ENCODE measurements at regions not wholly inside any gene's neighbourhood (a gene's known extent, or its start where the extent isn't known, plus 50 kb on each side); places are given as distances from the start of the nearest gene placed in this dataset.

DNA sequence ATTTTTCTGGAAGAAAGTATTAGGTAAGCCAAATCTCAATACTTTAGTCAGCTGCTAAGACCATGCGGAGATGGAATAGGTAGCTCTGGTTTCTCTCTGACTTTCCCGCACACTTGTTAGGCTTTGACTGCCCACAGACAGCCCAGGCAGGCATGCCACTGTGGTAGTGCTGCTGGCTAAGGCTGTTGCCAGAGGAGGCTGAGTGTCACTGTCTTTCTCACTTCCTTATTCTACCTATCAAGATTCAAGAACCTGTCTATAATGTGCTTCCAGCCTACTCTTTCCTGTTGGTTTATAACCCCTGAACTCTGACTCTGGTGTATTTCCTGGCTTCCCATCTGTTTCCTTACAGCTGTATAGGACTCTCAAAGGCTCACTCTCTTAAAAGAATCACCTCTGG is 81.8 kb upstream of the TRPC5 start:
- 92% methylated on average over 2 of the region's 2 CpGs for WGBS (ENCODE audit: low lambda C conversion rate, missing lambda C conversion rate)
- no peak overlapping the region for H3K4me2 ChIP-seq
- TF ChIP-seq, protein P1, sequence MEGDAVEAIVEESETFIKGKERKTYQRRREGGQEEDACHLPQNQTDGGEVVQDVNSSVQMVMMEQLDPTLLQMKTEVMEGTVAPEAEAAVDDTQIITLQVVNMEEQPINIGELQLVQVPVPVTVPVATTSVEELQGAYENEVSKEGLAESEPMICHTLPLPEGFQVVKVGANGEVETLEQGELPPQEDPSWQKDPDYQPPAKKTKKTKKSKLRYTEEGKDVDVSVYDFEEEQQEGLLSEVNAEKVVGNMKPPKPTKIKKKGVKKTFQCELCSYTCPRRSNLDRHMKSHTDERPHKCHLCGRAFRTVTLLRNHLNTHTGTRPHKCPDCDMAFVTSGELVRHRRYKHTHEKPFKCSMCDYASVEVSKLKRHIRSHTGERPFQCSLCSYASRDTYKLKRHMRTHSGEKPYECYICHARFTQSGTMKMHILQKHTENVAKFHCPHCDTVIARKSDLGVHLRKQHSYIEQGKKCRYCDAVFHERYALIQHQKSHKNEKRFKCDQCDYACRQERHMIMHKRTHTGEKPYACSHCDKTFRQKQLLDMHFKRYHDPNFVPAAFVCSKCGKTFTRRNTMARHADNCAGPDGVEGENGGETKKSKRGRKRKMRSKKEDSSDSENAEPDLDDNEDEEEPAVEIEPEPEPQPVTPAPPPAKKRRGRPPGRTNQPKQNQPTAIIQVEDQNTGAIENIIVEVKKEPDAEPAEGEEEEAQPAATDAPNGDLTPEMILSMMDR (IDR thresholded peaks at IDR 0.05; ENCODE audit: poor library complexity) = no peak
- TF ChIP-seq EZH2phosphoT487 (IDR thresholded peaks at IDR 0.05; ENCODE audit: low read depth, severe bottlenecking, unreplicated experiment) = no peak
- no peak for TF ChIP-seq EZH2 (IDR thresholded peaks at IDR 0.05; ENCODE audit: borderline replicate concordance)

DNA sequence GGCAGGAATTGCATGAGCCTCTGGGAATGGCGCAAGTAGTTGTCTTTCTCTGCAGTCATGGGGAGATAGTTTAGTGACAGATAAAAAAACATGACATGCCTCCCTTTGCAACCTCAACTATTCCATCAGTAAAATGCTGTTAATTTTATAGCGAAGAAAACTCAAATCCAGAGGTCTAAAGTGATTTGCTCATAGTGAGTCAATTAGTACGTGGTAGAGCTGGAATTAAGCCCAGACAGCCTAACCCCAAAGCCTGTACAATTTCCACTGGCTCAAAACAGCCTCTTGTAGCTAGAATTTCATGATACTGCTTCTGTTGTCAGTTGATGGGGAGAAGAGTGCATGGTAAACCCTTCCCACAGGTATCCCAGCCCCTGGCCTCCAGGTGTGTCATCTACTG is 81.3 kb upstream of the TRPC5 start:
- no peaks in the 10 kb centered on the region for H3K4me1 ChIP-seq (ENCODE audit: insufficient read depth)
- H3K9me3 ChIP-seq (ENCODE audit: low read depth) = no peaks in the 10 kb centered on the region
- no peaks in the 10 kb centered on the region for H3K36me3 ChIP-seq (replicated peaks; ENCODE audit: insufficient read depth, low read depth)
- H4K20me1 ChIP-seq (ENCODE audit: insufficient read depth, poor library complexity, severe bottlenecking) = no peaks in the 10 kb centered on the region
- WGBS (ENCODE audit: low lambda C conversion rate, missing lambda C conversion rate) = 52% methylated on average over 3 of the region's 3 CpGs
- no peaks in the 10 kb centered on the region for H3K79me2 ChIP-seq
- H2AFZ ChIP-seq = no peak overlapping the region
- no peaks in the 10 kb centered on the region for H3K9me2 ChIP-seq (replicated peaks; ENCODE audit: insufficient read depth)
- no peak overlapping the region for H3K4me2 ChIP-seq
- no peak overlapping the region for H3K4me3 ChIP-seq
- no peak overlapping the region for H3K27ac ChIP-seq
- TF ChIP-seq, protein P1 (IDR thresholded peaks at IDR 0.05; ENCODE audit: poor library complexity) = no peak
- no peak for TF ChIP-seq EZH2 (IDR thresholded peaks at IDR 0.05; ENCODE audit: borderline replicate concordance)
- no peak for TF ChIP-seq EZH2phosphoT487 (IDR thresholded peaks at IDR 0.05; ENCODE audit: low read depth, severe bottlenecking, unreplicated experiment)
- H3K27me3 ChIP-seq = no peaks in the 10 kb centered on the region
- no peak for DNase-seq (ENCODE audit: low spot score)

More for the DNA sequence above, 81.8 kb upstream of the TRPC5 start:
- Histone ChIP-seq H3K9me3 (ENCODE audit: low read depth) (no peaks in the 10 kb centered on the region), H4K20me1 (ENCODE audit: insufficient read depth, poor library complexity, severe bottlenecking) (no peaks in the 10 kb centered on the region), H3K4me3 (no peak overlapping the region), H2AFZ (no peak overlapping the region), H3K27ac (no peak overlapping the region), H3K9me2 (replicated peaks; ENCODE audit: insufficient read depth) (no peaks in the 10 kb centered on the region), H3K36me3 (replicated peaks; ENCODE audit: insufficient read depth, low read depth) (no peaks in the 10 kb centered on the region), H3K27me3 (no peaks in the 10 kb centered on the region), H3K79me2 (no peaks in the 10 kb centered on the region), H3K4me1 (ENCODE audit: insufficient read depth) (no peaks in the 10 kb centered on the region)
- DNase-seq (ENCODE audit: low spot score) = no peak

DNA sequence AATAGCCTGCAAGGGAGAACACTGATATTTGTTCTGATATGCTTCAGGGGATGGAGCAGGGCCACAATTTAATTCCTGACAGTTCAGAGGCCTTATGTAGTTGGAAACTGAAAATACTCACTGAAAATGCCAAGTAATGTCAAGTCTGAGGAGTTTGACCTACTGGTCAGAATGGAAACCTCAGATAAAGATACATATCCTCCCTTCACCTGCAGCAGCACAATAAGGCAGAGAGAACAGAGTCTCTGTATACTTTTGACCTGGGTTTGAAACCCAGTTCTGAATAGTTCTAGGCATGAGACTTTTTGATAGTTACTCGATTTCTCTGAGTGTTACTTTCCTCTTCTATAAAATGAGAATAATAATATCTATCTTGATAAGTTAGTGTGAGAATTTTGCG is 65.8 kb upstream of the TRPC5 start:
- H2AFZ ChIP-seq = no peak overlapping the region
- no peaks in the 10 kb centered on the region for H4K20me1 ChIP-seq (ENCODE audit: insufficient read depth, poor library complexity, severe bottlenecking)
- no peaks in the 10 kb centered on the region for H3K4me1 ChIP-seq (ENCODE audit: insufficient read depth)
- H3K4me3 ChIP-seq = no peak overlapping the region
- 78% methylated on average over 2 of the region's 2 CpGs for WGBS (ENCODE audit: low lambda C conversion rate, missing lambda C conversion rate)
- no peak overlapping the region for H3K27ac ChIP-seq
- TF ChIP-seq EZH2 (IDR thresholded peaks at IDR 0.05; ENCODE audit: borderline replicate concordance) (no peak), EZH2phosphoT487 (IDR thresholded peaks at IDR 0.05; ENCODE audit: low read depth, severe bottlenecking, unreplicated experiment) (no peak)
- TF ChIP-seq, protein P1 (IDR thresholded peaks at IDR 0.05; ENCODE audit: poor library complexity) = no peak
- no peaks in the 10 kb centered on the region for H3K36me3 ChIP-seq (replicated peaks; ENCODE audit: insufficient read depth, low read depth)
- DNase-seq (ENCODE audit: low spot score) = no peak
- H3K9me3 ChIP-seq (ENCODE audit: low read depth) = no peaks in the 10 kb centered on the region
- no peak overlapping the region for H3K4me2 ChIP-seq
- no peaks in the 10 kb centered on the region for H3K79me2 ChIP-seq
- H3K27me3 ChIP-seq = no peaks in the 10 kb centered on the region
- no peaks in the 10 kb centered on the region for H3K9me2 ChIP-seq (replicated peaks; ENCODE audit: insufficient read depth)

DNA sequence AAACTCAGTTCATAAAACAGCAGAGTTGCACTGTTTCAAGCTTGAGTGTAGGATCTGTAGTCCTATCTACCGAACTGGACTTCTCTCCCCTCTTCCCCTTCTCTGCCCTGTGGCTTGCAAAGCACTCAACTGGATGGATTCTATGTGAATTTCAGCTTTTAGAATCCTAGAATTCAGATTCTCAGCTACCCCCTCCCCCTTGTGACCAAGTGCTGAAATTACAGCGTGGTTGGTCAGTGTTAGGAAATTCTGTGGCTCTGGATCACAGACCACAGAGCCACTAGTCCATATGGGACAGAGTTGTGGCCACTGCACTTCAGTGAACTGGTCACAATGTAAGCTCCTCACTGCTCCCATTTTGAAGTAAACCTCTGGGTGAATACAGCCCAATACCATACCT is 64.6 kb upstream of the TRPC5 start:
- Histone ChIP-seq H3K79me2 (no peaks in the 10 kb centered on the region), H3K4me3 (no peak overlapping the region), H3K4me1 (ENCODE audit: insufficient read depth) (no peaks in the 10 kb centered on the region), H3K27me3 (no peaks in the 10 kb centered on the region), H3K27ac (no peak overlapping the region), H4K20me1 (ENCODE audit: insufficient read depth, poor library complexity, severe bottlenecking) (no peaks in the 10 kb centered on the region), H3K36me3 (replicated peaks; ENCODE audit: insufficient read depth, low read depth) (no peaks in the 10 kb centered on the region), H2AFZ (no peak overlapping the region), H3K4me2 (no peak overlapping the region), H3K9me3 (ENCODE audit: low read depth) (no peaks in the 10 kb centered on the region), H3K9me2 (replicated peaks; ENCODE audit: insufficient read depth) (no peaks in the 10 kb centered on the region)
- peak; percentile 54 for DNase-seq (ENCODE audit: low spot score)
- WGBS (ENCODE audit: low lambda C conversion rate, missing lambda C conversion rate) = 28% methylated on average over 2 of the region's 2 CpGs
- TF ChIP-seq EZH2phosphoT487 (IDR thresholded peaks at IDR 0.05; ENCODE audit: low read depth, severe bottlenecking, unreplicated experiment) (no peak), EZH2 (IDR thresholded peaks at IDR 0.05; ENCODE audit: borderline replicate concordance) (no peak)
- TF ChIP-seq, protein P1 (IDR thresholded peaks at IDR 0.05; ENCODE audit: poor library complexity) = peak; percentile 56

Data from hepatocyte (in vitro differentiated cells).